ENCODE measurements at regions not wholly inside any gene's neighbourhood (a gene's known extent, or its start where the extent isn't known, plus 50 kb on each side); places are given as distances from the start of the nearest gene placed in this dataset.

DNA sequence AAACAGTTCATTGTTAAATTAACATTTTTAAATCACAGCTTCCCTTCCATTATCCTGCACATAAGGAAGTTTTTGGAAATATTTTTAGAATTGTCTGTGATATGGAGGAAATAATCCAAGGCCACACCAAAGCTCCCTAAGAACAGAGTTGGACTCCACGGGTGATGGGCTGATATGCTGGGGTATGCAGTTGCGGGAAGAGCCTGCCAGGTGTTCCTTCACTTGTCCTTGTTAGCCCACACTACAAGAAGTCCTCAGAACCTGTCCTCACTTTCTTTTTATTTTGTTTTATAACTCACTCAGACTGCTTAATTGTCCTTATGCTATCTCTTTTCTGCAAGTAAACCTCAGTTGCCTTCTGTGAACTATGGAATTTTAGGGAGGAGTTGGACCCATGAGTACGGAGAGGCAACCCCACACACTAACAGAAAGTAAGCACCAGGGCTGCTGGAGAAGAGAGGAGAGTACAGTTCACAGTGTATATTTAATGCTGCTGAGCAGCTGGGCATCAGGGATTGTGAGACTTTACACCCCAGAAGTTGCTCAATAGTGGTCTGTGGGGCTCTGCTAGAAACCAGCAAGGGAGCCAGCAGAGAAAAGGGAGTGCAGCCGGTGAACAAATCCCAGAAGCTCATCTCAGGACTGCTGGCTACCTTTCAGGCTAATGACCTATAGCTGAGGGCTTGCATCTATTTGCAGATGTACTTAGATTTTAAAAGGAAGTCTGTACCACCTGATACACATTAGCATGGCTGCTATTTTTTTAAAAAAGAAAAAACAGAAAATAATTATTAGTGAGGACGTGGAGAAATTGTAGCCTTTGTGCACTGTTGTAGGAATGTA is 64.6 kb upstream of the FOXN2 start:
- TF ChIP-seq, protein P1, sequence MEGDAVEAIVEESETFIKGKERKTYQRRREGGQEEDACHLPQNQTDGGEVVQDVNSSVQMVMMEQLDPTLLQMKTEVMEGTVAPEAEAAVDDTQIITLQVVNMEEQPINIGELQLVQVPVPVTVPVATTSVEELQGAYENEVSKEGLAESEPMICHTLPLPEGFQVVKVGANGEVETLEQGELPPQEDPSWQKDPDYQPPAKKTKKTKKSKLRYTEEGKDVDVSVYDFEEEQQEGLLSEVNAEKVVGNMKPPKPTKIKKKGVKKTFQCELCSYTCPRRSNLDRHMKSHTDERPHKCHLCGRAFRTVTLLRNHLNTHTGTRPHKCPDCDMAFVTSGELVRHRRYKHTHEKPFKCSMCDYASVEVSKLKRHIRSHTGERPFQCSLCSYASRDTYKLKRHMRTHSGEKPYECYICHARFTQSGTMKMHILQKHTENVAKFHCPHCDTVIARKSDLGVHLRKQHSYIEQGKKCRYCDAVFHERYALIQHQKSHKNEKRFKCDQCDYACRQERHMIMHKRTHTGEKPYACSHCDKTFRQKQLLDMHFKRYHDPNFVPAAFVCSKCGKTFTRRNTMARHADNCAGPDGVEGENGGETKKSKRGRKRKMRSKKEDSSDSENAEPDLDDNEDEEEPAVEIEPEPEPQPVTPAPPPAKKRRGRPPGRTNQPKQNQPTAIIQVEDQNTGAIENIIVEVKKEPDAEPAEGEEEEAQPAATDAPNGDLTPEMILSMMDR (IDR thresholded peaks at IDR 0.05) = no peak
- no peak for TF ChIP-seq POLR2A (IDR thresholded peaks at IDR 0.05)

All from right lobe of liver (tissue), 4 donors.